ENCODE measurements at regions not wholly inside any gene's neighbourhood (a gene's known extent, or its start where the extent isn't known, plus 50 kb on each side); places are given as distances from the start of the nearest gene placed in this dataset.

- no peak for TF ChIP-seq CTCF (IDR thresholded peaks at IDR 0.05)
- TF ChIP-seq POLR2AphosphoS5 (IDR thresholded peaks at IDR 0.05): no peak
- no peak for TF ChIP-seq POLR2A (IDR thresholded peaks at IDR 0.05)
- no peak for TF ChIP-seq EP300 (IDR thresholded peaks at IDR 0.05)
Observed at GRCh38 chr5:158275511-158275910, 416.6 kb upstream of the CLINT1 start.
